Neuron (in vitro differentiated cells): ENCODE measurements at regions not wholly inside any gene's neighbourhood (a gene's known extent, or its start where the extent isn't known, plus 50 kb on each side); places are given as distances from the start of the nearest gene placed in this dataset.
A peak's percentile ranks its signal among the peaks of the same experiment; 100 is the strongest.

Experiments
- H2AFZ ChIP-seq: one replicate; pipeline ENCODE4 v1.6.1; 2013; ENCODE audit warnings: low read depth, mild to moderate bottlenecking, inconsistent platforms, low read length, moderate library complexity
- H3K27me3 ChIP-seq: one replicate; pipeline ENCODE4 v1.6.1; 2013; ENCODE audit warnings: low read length; ENCODE audit not compliant: insufficient read depth
- H3K36me3 ChIP-seq: one replicate; pipeline ENCODE4 v1.6.1; 2013; ENCODE audit warnings: low read length; ENCODE audit not compliant: insufficient read depth
- H3K4me1 ChIP-seq: one replicate; pipeline ENCODE4 v1.6.1; 2013; ENCODE audit warnings: low read length; ENCODE audit not compliant: insufficient read depth
- H3K4me3 ChIP-seq: 2 replicates; pipeline ENCODE4 v1.5.1; 2013; ENCODE audit warnings: mild to moderate bottlenecking, low read length, moderate library complexity
- H3K9me3 ChIP-seq: one replicate; pipeline ENCODE4 v1.6.1; 2013; ENCODE audit warnings: low read length

- no peak overlapping the region for H3K4me3 ChIP-seq
- H3K9me3 ChIP-seq = peaks cover 10% of the 10 kb centered on the region
- peaks cover 25% of the 10 kb centered on the region for H3K4me1 ChIP-seq
- H3K36me3 ChIP-seq = no peaks in the 10 kb centered on the region
- H3K27me3 ChIP-seq = no peaks in the 10 kb centered on the region
- H2AFZ ChIP-seq = no peak overlapping the region
Observed at GRCh38 chr13:106336668-106337067, 198.8 kb downstream of the EFNB2 start.

- Histone ChIP-seq H3K27me3 (no peaks in the 10 kb centered on the region), H3K36me3 (no peaks in the 10 kb centered on the region), H3K9me3 (no peaks in the 10 kb centered on the region), H3K4me1 (peaks cover 28% of the 10 kb centered on the region), H2AFZ (peak overlapping the region; percentile 31), H3K4me3 (no peak overlapping the region)
Observed at GRCh38 chr13:106332621-106333020, 202.8 kb downstream of the EFNB2 start.

- no peaks in the 10 kb centered on the region for H3K9me3 ChIP-seq
- no peaks in the 10 kb centered on the region for H3K36me3 ChIP-seq
- H3K4me1 ChIP-seq = peaks cover 28% of the 10 kb centered on the region
- H2AFZ ChIP-seq = no peak overlapping the region
- H3K4me3 ChIP-seq = no peak overlapping the region
- H3K27me3 ChIP-seq = no peaks in the 10 kb centered on the region
Observed at GRCh38 chr13:106331116-106331515, 204.3 kb downstream of the EFNB2 start.

GRCh38 chr13:106329941-106330340 is 205.5 kb downstream of the EFNB2 start:
- H3K4me1 ChIP-seq = peaks cover 28% of the 10 kb centered on the region
- H3K9me3 ChIP-seq = no peaks in the 10 kb centered on the region
- H3K36me3 ChIP-seq = no peaks in the 10 kb centered on the region
- no peaks in the 10 kb centered on the region for H3K27me3 ChIP-seq
- H3K4me3 ChIP-seq = no peak overlapping the region
- no peak overlapping the region for H2AFZ ChIP-seq

- H2AFZ ChIP-seq = no peak overlapping the region
- no peaks in the 10 kb centered on the region for H3K27me3 ChIP-seq
- H3K36me3 ChIP-seq = no peaks in the 10 kb centered on the region
- no peak overlapping the region for H3K4me3 ChIP-seq
- peaks cover 15% of the 10 kb centered on the region for H3K4me1 ChIP-seq
- peaks cover 13% of the 10 kb centered on the region for H3K9me3 ChIP-seq
Observed at GRCh38 chr13:106326751-106327150, 208.7 kb downstream of the EFNB2 start.

GRCh38 chr13:106324444-106324843 is 211.0 kb downstream of the EFNB2 start:
- no peaks in the 10 kb centered on the region for H3K27me3 ChIP-seq
- H3K36me3 ChIP-seq = no peaks in the 10 kb centered on the region
- H2AFZ ChIP-seq = no peak overlapping the region
- H3K4me3 ChIP-seq = no peak overlapping the region
- H3K9me3 ChIP-seq = peaks cover 15% of the 10 kb centered on the region
- peaks cover 6% of the 10 kb centered on the region for H3K4me1 ChIP-seq

- Histone ChIP-seq H3K4me1 (peaks cover 6% of the 10 kb centered on the region), H3K36me3 (no peaks in the 10 kb centered on the region), H3K4me3 (no peak overlapping the region), H3K27me3 (no peaks in the 10 kb centered on the region), H3K9me3 (peaks cover 15% of the 10 kb centered on the region), H2AFZ (no peak overlapping the region)
Observed at GRCh38 chr13:106322628-106323027, 212.8 kb downstream of the EFNB2 start.

DNA sequence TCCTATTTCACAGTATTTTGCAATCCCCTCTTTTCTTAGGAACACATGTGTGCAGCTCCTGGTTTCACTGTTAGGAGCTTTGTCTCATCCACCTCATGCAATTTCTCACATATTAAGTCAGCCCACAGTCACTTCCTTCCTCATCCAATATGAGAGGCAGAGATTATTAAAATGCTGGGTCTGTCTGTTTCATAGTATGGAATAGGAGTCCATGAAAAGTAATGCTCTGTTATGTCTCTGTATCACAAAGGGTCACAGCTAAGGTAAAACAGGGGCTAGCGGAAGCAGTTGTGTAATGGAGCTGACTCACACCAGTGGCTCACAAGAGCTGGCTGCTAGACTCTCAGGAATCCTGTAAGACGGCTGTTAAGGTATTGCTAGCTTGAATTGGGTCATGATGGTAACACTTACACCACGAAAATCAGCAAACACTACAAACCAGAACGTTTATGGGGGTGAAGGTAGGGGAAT is 216.5 kb downstream of the EFNB2 start:
- Histone ChIP-seq H3K36me3 (no peaks in the 10 kb centered on the region), H3K4me3 (no peak overlapping the region), H2AFZ (no peak overlapping the region), H3K4me1 (no peaks in the 10 kb centered on the region), H3K27me3 (no peaks in the 10 kb centered on the region), H3K9me3 (peaks cover 15% of the 10 kb centered on the region)

DNA sequence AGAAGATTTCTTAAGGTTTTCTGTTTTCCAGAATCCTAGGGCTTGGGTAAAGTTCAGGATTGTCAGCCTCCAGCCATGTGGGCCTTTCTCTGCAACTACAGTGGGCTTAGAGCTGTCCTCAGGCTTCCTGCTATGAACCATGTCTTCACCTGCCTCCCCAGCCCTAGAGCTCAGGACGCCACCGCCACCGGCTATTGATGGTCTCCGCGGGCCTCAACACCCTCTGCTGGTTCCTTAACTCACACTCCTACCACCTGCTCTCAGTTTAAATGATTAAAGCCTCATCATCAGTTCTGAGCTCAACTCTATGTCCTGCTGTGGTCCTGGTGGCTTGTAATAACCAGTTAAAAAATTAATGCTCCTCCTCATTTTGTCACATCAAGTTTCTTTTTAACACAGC is 221.0 kb downstream of the EFNB2 start:
- H3K27me3 ChIP-seq = no peaks in the 10 kb centered on the region
- H3K36me3 ChIP-seq = no peaks in the 10 kb centered on the region
- H2AFZ ChIP-seq = no peak overlapping the region
- no peaks in the 10 kb centered on the region for H3K4me1 ChIP-seq
- no peaks in the 10 kb centered on the region for H3K9me3 ChIP-seq
- no peak overlapping the region for H3K4me3 ChIP-seq

- no peaks in the 10 kb centered on the region for H3K36me3 ChIP-seq
- H3K9me3 ChIP-seq = no peaks in the 10 kb centered on the region
- H3K27me3 ChIP-seq = no peaks in the 10 kb centered on the region
- no peak overlapping the region for H3K4me3 ChIP-seq
- H2AFZ ChIP-seq = no peak overlapping the region
- no peaks in the 10 kb centered on the region for H3K4me1 ChIP-seq
Observed at GRCh38 chr13:106311004-106311403, 224.5 kb downstream of the EFNB2 start.

DNA sequence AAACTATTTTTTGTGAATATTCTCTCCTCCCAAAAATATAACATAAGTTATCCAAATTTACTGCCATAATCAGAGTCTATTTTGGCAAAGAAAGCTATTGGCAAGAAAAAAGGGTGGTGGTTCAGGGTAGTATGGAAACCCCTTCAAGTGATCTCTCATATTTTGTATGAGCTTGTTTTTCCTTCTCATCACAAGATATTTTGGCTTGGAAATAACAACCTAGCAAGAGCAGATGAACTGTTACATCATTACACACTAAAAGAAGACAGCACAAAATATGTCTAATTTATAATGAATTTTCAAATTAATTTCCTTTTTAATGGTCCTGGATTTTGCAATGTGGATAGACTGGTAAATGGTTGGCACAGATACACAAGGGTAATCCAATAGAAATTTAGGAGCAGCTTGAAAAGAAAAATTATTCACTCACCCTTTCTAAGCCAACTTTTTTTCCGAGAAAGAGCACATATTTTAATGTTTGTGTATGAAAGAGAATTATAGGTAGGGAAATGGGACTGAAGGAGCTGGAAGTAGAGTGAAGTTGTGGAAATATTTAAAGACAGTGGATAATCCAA is 225.1 kb downstream of the EFNB2 start:
- no peaks in the 10 kb centered on the region for H3K36me3 ChIP-seq
- no peak overlapping the region for H3K4me3 ChIP-seq
- H3K27me3 ChIP-seq = no peaks in the 10 kb centered on the region
- H3K9me3 ChIP-seq = no peaks in the 10 kb centered on the region
- no peak overlapping the region for H2AFZ ChIP-seq
- no peaks in the 10 kb centered on the region for H3K4me1 ChIP-seq

GRCh38 chr13:106306748-106307277 is 228.6 kb downstream of the EFNB2 start:
- Histone ChIP-seq H3K27me3 (no peaks in the 10 kb centered on the region), H3K9me3 (peaks cover 2% of the 10 kb centered on the region), H3K4me3 (no peak overlapping the region), H3K4me1 (no peaks in the 10 kb centered on the region), H2AFZ (no peak overlapping the region), H3K36me3 (no peaks in the 10 kb centered on the region)

DNA sequence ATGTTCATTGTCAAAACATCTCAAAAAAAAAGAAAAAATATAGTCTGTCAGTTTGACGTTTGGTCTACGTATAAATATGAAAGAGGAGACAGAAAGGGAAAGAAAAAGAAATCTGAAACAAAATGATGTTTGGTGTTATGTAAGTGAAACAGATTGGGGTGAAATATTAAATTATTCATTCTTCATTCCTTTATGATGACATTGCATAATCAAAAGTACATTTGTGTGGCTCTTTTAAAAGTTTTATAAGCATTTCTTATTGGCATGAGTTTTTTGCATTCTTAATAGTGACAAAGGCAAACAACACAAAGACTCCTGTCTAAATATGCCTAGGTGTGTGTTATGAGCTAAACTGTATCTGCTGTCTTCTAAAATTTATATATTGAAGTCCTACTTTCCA is 232.6 kb downstream of the EFNB2 start:
- Histone ChIP-seq H3K27me3 (no peaks in the 10 kb centered on the region), H3K4me1 (no peaks in the 10 kb centered on the region), H2AFZ (no peak overlapping the region), H3K4me3 (no peak overlapping the region), H3K9me3 (peaks cover 2% of the 10 kb centered on the region), H3K36me3 (no peaks in the 10 kb centered on the region)

- H2AFZ ChIP-seq = no peak overlapping the region
- peaks cover 2% of the 10 kb centered on the region for H3K9me3 ChIP-seq
- no peaks in the 10 kb centered on the region for H3K36me3 ChIP-seq
Observed at GRCh38 chr13:106302011-106302410, 233.5 kb downstream of the EFNB2 start.

More at GRCh38 chr13:106302011-106302410, 233.5 kb downstream of the EFNB2 start:
- no peaks in the 10 kb centered on the region for H3K4me1 ChIP-seq
- no peak overlapping the region for H3K4me3 ChIP-seq
- H3K27me3 ChIP-seq = no peaks in the 10 kb centered on the region
